GM10266 (cell line): ENCODE measurements at regions not wholly inside any gene's neighbourhood (a gene's known extent, or its start where the extent isn't known, plus 50 kb on each side); places are given as distances from the start of the nearest gene placed in this dataset.

ENCODE experiments used
- DNase-seq: peaks from one replicate; pipeline ENCODE4 v3.0.0; 2012; ENCODE audit errors: extremely low spot score
- CTCF ChIP-seq: IDR thresholded peaks from 2 replicates; pipeline ENCODE4 v1.5.1; 2012; ENCODE audit warnings: mild to moderate bottlenecking, low read depth; ENCODE audit not compliant: control insufficient read depth, insufficient read depth; ENCODE audit errors: missing control alignments

GRCh38 chr12:17971850-17972249, 118.1 kb downstream of the RERGL start:
- no peak for TF ChIP-seq CTCF
- no peak for DNase-seq

DNA sequence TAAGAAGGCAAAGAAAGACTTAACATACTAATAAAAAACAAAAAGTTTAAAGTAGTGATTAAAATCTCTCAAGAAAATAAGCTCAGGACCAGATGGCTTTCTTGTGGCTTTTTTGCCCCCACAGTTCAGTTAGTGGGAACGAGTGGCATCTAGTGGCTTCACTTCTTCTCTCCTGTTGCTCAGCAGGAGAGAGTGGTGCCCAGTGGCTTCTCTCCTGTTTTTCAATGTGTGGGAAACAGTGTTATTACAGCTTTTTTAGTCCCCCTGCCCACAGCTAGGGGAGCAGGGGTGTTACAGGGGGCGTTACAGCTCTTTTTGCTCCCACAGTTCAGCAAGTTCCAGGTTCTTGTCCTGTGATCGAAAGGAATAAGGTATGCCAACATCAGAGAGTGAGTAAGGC, 135.2 kb downstream of the RERGL start:
- TF ChIP-seq CTCF = no peak
- DNase-seq = no peak

GRCh38 chr12:17950898-17951297, 139.1 kb downstream of the RERGL start:
- DNase-seq = no peak
- TF ChIP-seq CTCF = no peak

DNA sequence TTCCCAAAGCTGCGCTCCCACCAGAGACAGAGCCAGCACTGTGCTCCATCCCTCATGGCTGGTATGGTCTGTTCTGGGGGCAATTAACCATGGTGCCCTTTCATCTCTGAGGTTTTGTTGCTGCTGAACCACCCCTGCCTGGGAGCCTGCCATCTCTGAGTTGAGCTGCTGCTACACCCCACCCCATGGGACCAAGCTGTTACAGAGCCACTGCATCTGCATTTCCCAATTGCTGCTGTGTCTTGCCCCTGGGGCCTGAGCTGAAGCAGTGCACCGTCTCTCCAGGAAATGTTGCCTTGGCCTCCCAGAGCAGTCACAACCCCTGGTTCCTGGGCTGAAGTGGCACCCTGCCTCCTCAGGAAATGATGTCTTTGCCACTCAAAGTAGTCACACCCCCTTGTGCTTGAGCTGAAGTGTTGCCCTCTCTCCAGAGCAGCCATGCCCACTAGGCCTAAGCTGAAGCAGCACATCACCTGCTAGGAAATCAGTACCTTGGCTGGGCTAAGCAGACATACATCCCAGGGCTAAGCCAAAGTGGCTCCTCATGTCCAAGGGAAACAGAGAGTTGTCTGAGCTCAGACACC, 140.3 kb downstream of the RERGL start:
- no peak for DNase-seq
- TF ChIP-seq CTCF = no peak

- no peak for TF ChIP-seq CTCF
These were observed 161.2 kb downstream of the RERGL start for GRCh38 chr12:17928708-17929366.

GRCh38 chr12:17918013-17918412, 172.0 kb downstream of the RERGL start:
- TF ChIP-seq CTCF = no peak
- DNase-seq = no peak

More at GRCh38 chr12:17928708-17929366, 161.2 kb downstream of the RERGL start:
- DNase-seq = no peak

GRCh38 chr12:17884581-17884980, 205.4 kb downstream of the RERGL start:
- no peak for DNase-seq
- TF ChIP-seq CTCF = no peak
